Liver (tissue), 8 donors: ENCODE measurements at regions not wholly inside any gene's neighbourhood (a gene's known extent, or its start where the extent isn't known, plus 50 kb on each side); places are given as distances from the start of the nearest gene placed in this dataset.

Experiments
- DNase-seq: peaks from one replicate; pipeline ENCODE4 v3.0.0-alpha.2; 2017; ENCODE audit warnings: low spot score
- H3K27ac ChIP-seq, 2 donors: one replicate each; pipeline ENCODE4 v1.7.0; 2013; ENCODE audit warnings: inconsistent platforms in 2 of 2, low read length in 2 of 2, control low read depth in 1 of 2, low read depth in 1 of 2, mild to moderate bottlenecking in 1 of 2
- H3K27me3 ChIP-seq, 4 donors: one replicate each; pipeline versions ENCODE4 v1.6.1 to v1.7.0; 2013; ENCODE audit warnings: low read length in 3 of 4, inconsistent platforms in 1 of 4, mild to moderate bottlenecking in 1 of 4, moderate library complexity in 1 of 4; ENCODE audit not compliant: control insufficient read depth in 4 of 4, insufficient read depth in 4 of 4
- H3K36me3 ChIP-seq, 4 donors: one replicate each; pipeline versions ENCODE4 v1.6.1 to v1.7.0; 2013; ENCODE audit warnings: low read length in 3 of 4, mild to moderate bottlenecking in 3 of 4, low read depth in 1 of 4, moderate library complexity in 1 of 4; ENCODE audit not compliant: control insufficient read depth in 4 of 4, insufficient read depth in 3 of 4
- H3K4me1 ChIP-seq, 4 donors: one replicate each; pipeline versions ENCODE4 v1.6.1 to v1.7.0; 2013; ENCODE audit warnings: low read length in 3 of 4, mild to moderate bottlenecking in 3 of 4, moderate library complexity in 1 of 4; ENCODE audit not compliant: control insufficient read depth in 4 of 4, insufficient read depth in 4 of 4
- H3K4me3 ChIP-seq, 3 donors: one replicate each; pipeline versions ENCODE4 v1.6.1 to v1.7.0; 2013; ENCODE audit warnings: low read length in 3 of 3, control low read depth in 1 of 3, low read depth in 1 of 3, mild to moderate bottlenecking in 1 of 3
- H3K9ac ChIP-seq, 2 donors: one replicate each; pipeline ENCODE4 v1.7.0; 2013; ENCODE audit warnings: low read length in 2 of 2, mild to moderate bottlenecking in 2 of 2, moderate library complexity in 2 of 2, control low read depth in 1 of 2, low read depth in 1 of 2
- H3K9me3 ChIP-seq, 4 donors: one replicate each; pipeline versions ENCODE4 v1.6.1 to v1.7.0; 2013; ENCODE audit warnings: low read length in 3 of 4; ENCODE audit not compliant: control insufficient read depth in 4 of 4
- ATF3 ChIP-seq: IDR thresholded peaks from 2 replicates; pipeline ENCODE4 v1.6.1; 2016; ENCODE audit warnings: antibody characterized with exemption
- FOXA1 ChIP-seq: IDR thresholded peaks from 2 replicates; pipeline ENCODE4 v1.6.1; 2016; ENCODE audit warnings: antibody characterized with exemption
- FOXA2 ChIP-seq: IDR thresholded peaks from 2 replicates; pipeline ENCODE4 v1.6.1; 2016; ENCODE audit warnings: antibody characterized with exemption
- GABPA ChIP-seq, 2 donors: IDR thresholded peaks in 1 of 2; conservative IDR thresholded peaks in 1 of 2; 2 replicates each; pipeline ENCODE4 v1.6.1; 2016; ENCODE audit warnings: antibody characterized with exemption in 2 of 2, mild to moderate bottlenecking in 1 of 2, moderate library complexity in 1 of 2
- HNF4G ChIP-seq: IDR thresholded peaks from 2 replicates; pipeline ENCODE4 v1.6.1; 2016; ENCODE audit warnings: antibody characterized with exemption
- JUND ChIP-seq, 2 donors: IDR thresholded peaks; 2 replicates each; pipeline ENCODE4 v1.6.1; 2016; ENCODE audit warnings: antibody characterized with exemption in 2 of 2
- RAD21 ChIP-seq, 2 donors: IDR thresholded peaks; 2 replicates each; pipeline ENCODE4 v1.6.1; 2016; ENCODE audit warnings: antibody characterized with exemption in 2 of 2, mild to moderate bottlenecking in 2 of 2
- REST ChIP-seq: IDR thresholded peaks from 2 replicates; pipeline ENCODE4 v1.6.1; 2016; ENCODE audit warnings: antibody characterized with exemption, mild to moderate bottlenecking
- RXRA ChIP-seq, 2 donors: IDR thresholded peaks; 2 replicates each; pipeline ENCODE4 v1.6.1; 2017 to 2018; ENCODE audit warnings: antibody characterized with exemption in 2 of 2, mild to moderate bottlenecking in 1 of 2
- SP1 ChIP-seq: IDR thresholded peaks from 2 replicates; pipeline ENCODE4 v1.6.1; 2018; ENCODE audit warnings: antibody characterized with exemption, mild to moderate bottlenecking
- YY1 ChIP-seq: IDR thresholded peaks from 2 replicates; pipeline ENCODE4 v1.6.1; 2016; ENCODE audit warnings: antibody characterized with exemption, mild to moderate bottlenecking
- ZBTB33 ChIP-seq: IDR thresholded peaks from 2 replicates; pipeline ENCODE4 v1.6.1; 2016; ENCODE audit warnings: antibody characterized with exemption
- WGBS: extraction: QIAGEN DNeasy Blood & Tissue Kit; methylation state at CpG from one replicate; pipeline ENCODE4 v1.1.7; 2013; 5-methylcytosine and 5-hydroxymethylcytosine counted together
- TF ChIP-seq, protein P1 (sequence below): IDR thresholded peaks from 2 replicates; pipeline ENCODE4 v1.6.1; 2016; ENCODE audit warnings: antibody characterized with exemption
- TF ChIP-seq, protein P2 (sequence below): fragments of 150-350 bp; IDR thresholded peaks from 2 replicates; pipeline ENCODE4 v1.5.1; 2017; ENCODE audit warnings: improper control_type of control experiment, low read depth, low read length; ENCODE audit not compliant: missing input control
- donor health status: healthy.
- donor health status: healthy.
- donor health status: healthy.
- donor health status: healthy.
- donor health status: healthy.

GRCh38 chr5:90297045-90297764, 112.4 kb downstream of the CETN3 start:
- no peak overlapping the region for H3K9ac ChIP-seq
- no peak overlapping the region for H3K4me3 ChIP-seq
- H3K27me3 ChIP-seq, result no peaks in the 10 kb centered on the region
- no peaks in the 10 kb centered on the region for H3K4me1 ChIP-seq
- H3K27ac ChIP-seq, result no peak overlapping the region
- no peak for TF ChIP-seq SP1
- TF ChIP-seq, protein P1, sequence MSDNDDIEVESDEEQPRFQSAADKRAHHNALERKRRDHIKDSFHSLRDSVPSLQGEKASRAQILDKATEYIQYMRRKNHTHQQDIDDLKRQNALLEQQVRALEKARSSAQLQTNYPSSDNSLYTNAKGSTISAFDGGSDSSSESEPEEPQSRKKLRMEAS, result no peak
- TF ChIP-seq JUND (IDR thresholded peaks at IDR 0.05), result no peak
- TF ChIP-seq RXRA (IDR thresholded peaks at IDR 0.05), result no peak
- TF ChIP-seq, protein P2, sequence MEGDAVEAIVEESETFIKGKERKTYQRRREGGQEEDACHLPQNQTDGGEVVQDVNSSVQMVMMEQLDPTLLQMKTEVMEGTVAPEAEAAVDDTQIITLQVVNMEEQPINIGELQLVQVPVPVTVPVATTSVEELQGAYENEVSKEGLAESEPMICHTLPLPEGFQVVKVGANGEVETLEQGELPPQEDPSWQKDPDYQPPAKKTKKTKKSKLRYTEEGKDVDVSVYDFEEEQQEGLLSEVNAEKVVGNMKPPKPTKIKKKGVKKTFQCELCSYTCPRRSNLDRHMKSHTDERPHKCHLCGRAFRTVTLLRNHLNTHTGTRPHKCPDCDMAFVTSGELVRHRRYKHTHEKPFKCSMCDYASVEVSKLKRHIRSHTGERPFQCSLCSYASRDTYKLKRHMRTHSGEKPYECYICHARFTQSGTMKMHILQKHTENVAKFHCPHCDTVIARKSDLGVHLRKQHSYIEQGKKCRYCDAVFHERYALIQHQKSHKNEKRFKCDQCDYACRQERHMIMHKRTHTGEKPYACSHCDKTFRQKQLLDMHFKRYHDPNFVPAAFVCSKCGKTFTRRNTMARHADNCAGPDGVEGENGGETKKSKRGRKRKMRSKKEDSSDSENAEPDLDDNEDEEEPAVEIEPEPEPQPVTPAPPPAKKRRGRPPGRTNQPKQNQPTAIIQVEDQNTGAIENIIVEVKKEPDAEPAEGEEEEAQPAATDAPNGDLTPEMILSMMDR, result no peak
- TF ChIP-seq REST, result no peak
- TF ChIP-seq YY1, result no peak
- TF ChIP-seq RAD21 (IDR thresholded peaks at IDR 0.05), result no peak
- H3K36me3 ChIP-seq, result no peaks in the 10 kb centered on the region
- 77% methylated on average over 7 of the region's 7 CpGs for WGBS
- no peak for DNase-seq
- H3K9me3 ChIP-seq, result no peaks in the 10 kb centered on the region

DNA sequence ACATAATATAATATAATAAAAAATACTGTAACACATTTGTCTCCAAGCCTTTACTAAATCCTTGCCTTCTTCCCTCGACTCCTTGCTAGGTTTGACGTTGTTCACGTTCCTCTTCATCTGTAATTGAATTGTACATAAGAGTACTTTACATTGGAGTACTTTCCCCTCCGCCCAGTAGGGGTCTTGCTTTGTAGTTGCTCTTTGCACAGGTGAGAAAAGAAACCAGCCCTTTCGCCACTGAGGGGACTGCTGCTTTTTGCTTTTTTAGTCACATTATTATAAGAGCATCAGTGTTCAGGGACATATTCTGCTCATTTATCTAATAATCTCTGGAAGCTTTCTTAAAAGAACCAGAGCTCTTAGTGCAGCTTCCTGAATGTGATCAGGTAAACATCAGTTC, 115.0 kb downstream of the CETN3 start:
- H3K4me1 ChIP-seq, result no peaks in the 10 kb centered on the region
- H3K9ac ChIP-seq, result no peak overlapping the region
- H3K36me3 ChIP-seq, result no peaks in the 10 kb centered on the region
- H3K27me3 ChIP-seq, result no peaks in the 10 kb centered on the region
- WGBS, result 72% methylated on average over 5 of the region's 5 CpGs
- no peak overlapping the region for H3K27ac ChIP-seq
- DNase-seq, result no peak
- no peaks in the 10 kb centered on the region for H3K9me3 ChIP-seq
- H3K4me3 ChIP-seq, result no peak overlapping the region
- TF ChIP-seq ZBTB33 (no peak), SP1 (no peak)

DNA sequence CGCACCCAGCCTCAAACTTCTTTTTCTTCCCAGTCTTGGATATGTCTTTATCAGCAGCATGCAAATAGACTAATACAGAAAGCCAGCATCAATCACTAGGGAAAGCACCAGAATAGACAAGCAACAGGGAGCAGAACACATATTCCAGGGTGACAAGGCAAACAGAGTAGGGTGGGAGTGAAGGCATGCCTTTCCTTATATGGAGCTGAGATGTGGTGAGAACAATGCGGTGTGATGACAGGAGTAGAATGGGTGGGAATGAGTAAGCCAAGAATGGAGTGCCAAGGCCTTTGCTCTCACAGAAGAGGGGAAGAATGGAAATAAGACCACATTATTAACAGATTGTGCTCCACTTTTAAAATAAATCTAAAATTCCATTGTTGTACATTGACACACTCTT, 115.6 kb downstream of the CETN3 start:
- Histone ChIP-seq H3K4me3 (no peak overlapping the region), H3K9ac (no peak overlapping the region), H3K36me3 (no peaks in the 10 kb centered on the region), H3K9me3 (no peaks in the 10 kb centered on the region), H3K27me3 (no peaks in the 10 kb centered on the region), H3K4me1 (no peaks in the 10 kb centered on the region), H3K27ac (no peak overlapping the region)
- no peak for DNase-seq
- 86% methylated on average over 2 of the region's 2 CpGs for WGBS
- TF ChIP-seq HNF4G (no peak), RXRA (IDR thresholded peaks at IDR 0.05) (no peak), ZBTB33 (no peak), ATF3 (no peak), FOXA1 (no peak), GABPA (IDR thresholded peaks at IDR 0.05 in 1 of 2, conservative IDR thresholded peaks at IDR 0.05 in 1 of 2) (no peak), FOXA2 (no peak)
- TF ChIP-seq, protein P2, result no peak
- TF ChIP-seq, protein P1, result no peak
